NCI-H146 treated with DMSO at 0.1 percent for 48 hours (cell line): ENCODE measurements at regions not wholly inside any gene's neighbourhood (a gene's known extent, or its start where the extent isn't known, plus 50 kb on each side); places are given as distances from the start of the nearest gene placed in this dataset.

Source experiments
- DNase-seq: peaks from one replicate; lab custom pipeline; 2025; ENCODE audit not compliant: unreplicated experiment; lab: John Stamatoyannopoulos, UW

DNA sequence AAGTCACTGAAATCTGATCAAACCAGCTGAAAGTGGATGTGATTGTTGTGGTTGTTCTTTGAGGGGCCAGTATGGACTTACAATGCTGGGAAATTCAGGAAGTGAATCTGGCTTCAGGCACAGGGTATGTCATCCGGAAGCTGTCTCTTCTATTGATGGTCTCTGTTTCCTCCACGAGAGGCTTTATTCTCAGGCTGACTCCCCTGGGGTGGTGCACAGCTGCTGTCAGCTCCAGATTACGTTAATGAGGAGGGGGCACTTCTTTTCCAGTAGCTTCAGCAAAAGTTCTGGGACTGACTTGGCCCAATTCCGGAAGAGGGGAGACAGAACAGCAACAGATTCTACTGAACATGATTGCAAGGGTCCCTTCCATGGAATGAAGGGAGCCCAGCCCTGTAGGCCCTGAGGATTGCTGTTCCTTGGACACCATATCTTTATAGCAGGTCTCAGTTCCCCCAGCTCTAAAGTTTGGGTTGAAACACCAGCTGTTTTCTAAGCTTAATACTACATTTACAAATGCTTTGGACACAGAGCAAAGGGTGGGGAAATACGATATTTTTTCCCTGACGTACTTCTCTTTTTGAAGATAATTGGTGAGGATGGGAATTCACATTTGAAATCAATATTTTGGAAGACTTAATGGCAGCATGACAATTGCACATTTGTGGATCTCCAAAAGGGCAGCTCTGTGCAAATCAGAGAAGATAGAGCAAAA, 400.9 kb downstream of the TSN start:
- DNase-seq = no peak

DNA sequence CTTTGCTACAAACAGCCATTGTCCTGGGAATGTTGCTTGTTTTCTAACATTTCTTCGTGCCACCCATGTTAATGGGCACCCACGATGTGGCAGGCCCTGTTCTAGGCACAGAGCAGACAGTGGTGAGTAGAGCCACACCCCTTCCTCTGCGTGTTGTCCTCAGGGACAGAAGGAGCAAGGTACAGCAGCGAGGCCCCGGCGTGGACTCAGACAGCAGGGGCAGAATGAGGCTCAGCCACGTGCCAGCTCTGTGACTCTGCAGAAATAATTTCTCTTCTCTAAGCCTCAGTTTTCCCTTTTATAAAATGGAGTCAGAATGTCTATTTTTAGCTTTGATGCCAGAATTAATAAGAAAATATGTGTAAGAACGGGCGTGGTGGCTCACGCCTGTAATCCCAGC, 401.7 kb downstream of the TSN start:
- DNase-seq = no peak

DNA sequence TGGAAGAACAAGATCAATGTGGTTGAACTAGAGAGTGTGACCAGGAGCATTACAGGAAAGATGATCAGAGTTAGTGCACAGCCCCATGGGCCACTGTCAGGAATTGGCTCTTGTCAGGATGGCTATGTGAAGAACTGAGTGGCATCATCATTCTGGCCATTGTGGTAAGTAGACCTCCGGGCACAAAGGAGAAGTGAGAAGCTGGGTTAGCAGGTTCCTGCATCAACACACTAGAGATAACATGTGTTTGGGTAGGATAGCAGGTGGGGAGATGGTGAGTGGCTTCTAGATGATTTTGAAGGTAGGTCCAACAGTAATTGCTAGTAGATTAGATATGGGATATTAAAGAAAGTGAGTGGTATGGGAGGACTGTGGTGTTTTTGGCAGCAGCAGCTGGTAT, 408.2 kb downstream of the TSN start:
- no peak for DNase-seq

DNA sequence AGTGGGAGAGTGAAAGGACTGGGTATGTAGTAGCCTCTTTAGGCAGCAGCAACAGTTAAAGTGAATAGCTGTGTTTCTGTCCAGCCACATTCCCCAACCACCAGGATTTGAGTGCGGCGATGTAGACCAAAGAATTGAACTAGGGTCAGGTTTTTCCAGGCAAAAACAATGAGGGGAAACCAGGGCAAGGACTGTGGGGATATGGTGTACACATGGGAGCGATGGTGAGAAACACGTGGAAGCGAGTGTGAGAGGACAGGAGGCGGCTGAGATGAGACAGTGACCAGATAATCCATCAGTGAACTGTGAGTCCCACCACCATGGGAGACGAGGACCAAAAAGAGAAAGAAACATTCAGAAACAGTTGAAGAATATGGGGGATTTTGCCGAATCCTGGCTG, 409.5 kb downstream of the TSN start:
- no peak for DNase-seq

DNA sequence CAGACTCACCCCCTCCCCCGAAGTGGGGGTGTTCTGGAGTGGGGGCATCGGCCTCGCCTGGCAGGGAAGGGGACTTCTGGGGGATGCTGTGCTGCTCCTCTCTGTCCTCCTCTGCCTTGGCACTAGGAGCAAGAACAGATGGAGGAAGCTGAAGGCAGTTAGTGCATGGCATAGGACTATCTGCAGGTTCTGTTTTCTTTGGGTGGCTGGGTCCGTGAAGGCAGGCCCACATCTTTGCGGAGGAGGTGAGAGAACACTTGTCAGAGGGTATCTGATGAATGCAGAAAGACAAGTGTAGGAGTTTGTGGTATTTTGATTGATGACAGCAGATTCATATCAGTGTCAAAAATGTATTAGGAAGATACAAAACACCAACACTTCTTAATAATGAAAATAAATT, 411.4 kb downstream of the TSN start:
- no peak for DNase-seq

DNA sequence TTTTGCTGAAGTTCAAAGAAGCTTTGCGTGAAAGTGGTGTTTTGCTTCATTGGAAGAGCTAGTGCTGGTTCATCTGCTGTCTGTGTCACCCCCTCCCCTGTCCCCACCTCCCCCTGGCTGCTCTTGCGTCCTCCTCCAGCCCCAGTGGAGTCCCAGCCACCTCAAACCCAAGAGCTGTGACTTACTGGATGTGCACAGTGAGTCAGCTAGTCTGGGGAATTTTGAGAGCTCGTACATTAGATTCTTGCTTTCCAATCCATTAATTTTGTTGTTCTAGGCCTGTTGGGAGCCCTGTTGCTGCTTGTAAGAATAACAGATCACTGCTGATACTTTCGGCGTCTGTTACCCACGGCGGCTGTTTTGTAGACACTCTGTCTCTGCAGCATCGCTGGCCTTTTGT, 412.1 kb downstream of the TSN start:
- DNase-seq = no peak

DNA sequence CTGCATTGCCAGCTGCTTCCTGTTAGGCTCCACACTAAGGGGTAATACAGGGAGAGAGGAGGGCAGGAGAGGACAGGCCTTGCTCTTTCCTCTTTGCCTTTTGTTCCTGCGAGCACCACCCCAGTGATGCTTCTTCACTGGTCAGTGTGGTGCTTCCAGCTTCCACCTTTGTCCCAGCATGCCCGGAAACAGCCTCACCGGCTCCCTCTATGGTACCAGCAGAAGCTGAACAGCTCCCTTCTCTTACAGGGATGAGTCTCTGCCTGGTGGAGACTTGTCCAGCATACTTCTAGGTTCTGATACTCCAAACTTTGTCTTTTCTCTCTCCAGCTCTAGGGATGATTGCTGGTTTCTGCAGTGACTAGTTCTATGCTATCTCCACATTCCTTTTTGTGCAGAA, 413.3 kb downstream of the TSN start:
- no peak for DNase-seq

DNA sequence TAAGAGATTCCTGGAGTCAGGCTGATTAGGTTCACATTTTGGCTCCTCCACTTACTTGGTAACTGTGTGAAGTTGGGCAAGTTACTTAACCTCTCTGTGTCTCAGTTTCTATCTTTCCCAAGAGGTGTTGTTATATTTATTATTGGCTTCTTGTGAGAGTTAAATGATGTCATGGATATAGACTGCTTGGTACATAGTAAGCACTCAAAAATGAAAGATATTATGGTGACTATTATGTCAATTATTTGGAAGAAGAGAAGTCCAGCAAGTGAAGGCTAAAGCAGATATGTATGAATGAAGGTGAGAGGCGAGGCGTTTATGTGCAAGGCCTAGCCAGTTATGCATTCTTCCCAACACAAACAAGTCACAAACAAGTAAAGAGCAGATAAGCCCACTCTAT, 417.4 kb downstream of the TSN start:
- no peak for DNase-seq

DNA sequence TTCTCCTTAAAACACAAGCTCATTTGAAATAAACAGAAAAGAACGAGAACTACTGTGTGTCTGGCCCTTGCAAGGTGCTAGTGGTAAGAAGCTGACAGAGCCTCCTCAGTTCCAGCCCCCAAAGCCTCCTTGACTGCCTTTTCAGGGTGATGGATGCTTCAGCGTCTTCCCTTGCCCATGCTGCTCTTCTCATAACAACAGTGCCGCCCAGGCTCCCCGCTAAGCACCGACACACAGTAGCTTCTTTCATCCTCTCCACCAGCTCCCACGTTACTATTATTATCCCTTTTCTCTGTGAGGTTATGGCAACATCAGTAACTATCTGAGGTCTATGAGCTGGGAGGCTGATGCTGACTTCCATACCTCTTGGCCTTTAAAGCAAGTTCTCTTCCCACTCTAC, 418.6 kb downstream of the TSN start:
- peak; percentile 6 for DNase-seq

DNA sequence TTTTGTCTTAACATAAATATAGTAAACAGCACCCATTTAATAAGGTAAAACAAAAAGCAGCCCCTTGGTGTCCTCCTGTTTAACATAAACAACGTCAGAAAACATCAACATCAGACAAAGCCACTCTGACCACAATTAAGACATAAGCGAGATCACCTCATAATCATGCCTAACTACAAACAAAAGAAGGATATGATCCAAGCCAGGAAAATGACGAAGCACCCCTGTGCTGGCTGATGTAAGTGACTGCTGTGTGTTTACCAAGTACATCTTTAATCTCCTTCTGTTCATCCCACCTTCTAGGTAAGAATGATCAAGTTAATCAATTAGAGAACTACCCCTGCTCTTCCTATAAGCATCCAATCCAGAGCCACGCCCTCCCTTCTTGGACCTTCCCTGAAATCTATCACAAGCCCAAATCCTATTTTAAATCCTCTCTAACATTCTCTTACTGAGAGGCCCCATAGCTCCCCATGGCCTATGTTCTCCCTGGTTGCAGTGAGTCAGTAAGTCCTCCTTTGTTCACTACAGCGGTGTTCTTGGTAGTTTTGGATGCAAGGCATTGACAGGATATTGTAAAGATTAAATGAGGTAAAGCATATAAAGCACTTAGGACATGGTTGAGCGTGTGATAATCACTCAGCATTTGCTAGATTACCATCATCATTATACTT, 424.2 kb downstream of the TSN start:
- DNase-seq = no peak

DNA sequence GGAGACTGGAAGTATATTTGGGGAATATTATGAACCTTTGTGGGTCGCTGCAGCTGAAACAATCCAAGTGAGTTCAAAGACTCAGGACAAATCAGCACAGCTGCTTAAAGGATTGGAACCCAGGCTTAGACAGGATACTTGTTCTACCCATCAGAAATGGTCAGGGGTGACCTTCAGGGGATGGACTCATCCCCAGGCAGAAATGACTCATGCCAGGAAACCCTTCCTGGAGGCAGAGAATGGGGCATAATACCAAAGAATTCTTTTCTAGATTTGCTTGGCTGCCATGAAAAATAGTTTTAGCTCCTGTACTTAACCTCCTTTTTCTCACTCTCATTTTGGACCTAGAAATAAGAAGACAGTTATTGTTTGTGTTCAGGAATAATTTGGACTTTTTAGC, 425.5 kb downstream of the TSN start:
- no peak for DNase-seq

DNA sequence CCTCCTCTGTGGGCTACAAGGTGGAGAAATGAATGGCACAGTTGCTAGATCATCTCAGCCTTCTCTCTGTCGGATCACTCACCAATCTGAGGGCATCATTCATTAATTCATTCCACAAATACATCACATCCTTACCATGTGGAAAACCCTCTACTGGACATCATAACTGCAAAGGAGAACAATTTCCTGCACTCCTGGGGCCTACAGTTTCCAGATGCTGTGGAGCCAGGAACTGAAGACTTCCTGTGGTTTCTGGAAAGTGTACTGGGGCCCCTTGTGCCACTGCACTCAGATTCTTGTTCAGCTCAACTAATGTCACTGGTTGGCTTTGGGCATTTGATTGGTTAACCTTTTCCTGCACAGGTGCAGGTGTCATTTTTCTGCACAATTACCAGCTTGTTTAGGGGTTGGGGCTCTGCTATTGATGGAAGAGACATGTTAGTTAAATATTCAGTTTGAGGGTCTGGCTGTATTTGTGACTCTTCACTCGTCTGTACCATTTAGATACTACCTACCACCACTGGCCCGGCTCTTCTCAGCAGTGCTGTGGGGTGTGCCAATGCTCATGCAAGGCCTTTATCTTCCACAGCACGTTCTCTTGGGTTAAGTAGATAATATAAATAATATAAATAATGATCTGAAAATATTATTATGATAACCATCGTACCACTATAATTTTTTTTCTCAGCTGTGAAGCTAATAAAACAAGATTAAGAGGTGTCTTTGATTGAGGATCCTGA, 427.3 kb downstream of the TSN start:
- DNase-seq = no peak

DNA sequence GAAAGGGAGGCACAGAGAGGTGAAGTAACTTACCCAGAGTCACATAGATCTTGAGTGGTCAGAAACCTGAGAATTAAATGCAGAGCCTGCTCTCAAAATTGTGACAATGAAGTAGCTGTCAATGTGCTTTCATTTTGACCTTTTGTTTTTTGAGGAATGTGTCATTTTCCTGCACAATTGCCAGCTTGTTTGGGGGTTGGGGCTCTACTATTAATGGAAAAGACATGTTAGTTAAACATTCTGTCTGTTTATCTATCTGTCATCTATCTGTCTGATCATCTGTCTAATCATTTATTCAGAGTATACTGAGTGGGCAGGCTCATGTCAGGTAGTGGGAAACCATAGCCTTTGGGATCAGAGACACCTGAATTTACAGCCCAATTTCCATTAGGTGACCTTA, 428.4 kb downstream of the TSN start:
- DNase-seq = no peak

DNA sequence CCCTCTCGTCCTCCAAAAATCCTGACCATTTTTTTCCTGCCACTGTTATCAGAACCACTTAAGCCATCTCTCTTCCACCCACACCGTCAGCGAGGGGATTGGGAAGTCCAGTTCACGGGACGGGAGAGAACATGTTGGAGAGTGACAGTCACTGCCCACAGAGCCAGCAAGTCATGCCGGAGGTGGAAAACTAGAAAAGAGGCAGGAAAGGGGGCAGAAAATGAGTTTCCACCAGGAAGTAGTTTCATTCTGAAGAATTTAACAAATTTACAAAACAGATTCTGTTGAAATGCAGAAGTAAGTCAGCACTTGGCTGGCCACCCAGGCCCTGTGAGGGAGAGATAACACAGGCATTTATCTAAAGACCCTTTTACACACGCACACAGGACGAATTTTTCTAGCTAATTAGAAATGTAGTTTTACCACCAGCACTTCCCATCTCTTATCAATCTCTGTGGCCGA, 431.3 kb downstream of the TSN start:
- no peak for DNase-seq

DNA sequence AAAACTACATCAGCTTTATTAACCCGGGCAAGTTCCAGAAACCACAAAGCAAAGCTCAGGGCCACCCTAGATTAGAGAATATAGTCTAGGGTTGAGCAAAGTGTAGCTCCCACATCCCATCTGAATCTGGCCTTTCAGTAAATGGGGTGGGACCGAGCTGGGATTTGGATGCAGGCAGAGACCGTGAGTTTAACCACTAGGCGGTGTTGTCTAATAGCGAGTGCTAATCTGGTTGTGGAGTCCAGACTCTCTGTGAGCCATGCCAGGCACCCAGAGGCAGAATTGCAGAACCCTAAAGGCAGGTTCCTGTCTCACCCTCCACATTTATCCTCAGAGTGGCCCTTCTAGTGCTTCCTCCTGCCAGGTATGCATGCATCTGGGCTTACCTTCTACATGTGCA, 435.9 kb downstream of the TSN start:
- DNase-seq = peak; percentile 37

DNA sequence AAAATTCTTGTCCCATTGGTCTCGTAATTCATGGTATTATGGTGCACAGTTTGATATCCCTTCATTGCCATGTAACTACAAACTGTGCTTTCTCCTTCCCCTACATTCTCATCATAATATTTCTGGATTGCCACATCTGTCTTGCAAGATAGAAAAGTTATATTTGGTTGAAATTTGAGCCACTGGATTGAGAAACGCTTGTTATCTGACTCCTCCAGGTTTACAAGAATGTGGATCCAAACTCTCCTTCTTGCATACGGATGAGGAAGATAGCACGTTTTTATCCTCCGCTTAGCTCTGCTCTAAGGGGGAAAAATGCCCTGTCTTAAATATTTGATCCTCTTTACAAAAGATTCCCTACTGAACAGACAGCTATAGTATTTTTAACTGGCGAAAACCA, 438.2 kb downstream of the TSN start:
- no peak for DNase-seq

DNA sequence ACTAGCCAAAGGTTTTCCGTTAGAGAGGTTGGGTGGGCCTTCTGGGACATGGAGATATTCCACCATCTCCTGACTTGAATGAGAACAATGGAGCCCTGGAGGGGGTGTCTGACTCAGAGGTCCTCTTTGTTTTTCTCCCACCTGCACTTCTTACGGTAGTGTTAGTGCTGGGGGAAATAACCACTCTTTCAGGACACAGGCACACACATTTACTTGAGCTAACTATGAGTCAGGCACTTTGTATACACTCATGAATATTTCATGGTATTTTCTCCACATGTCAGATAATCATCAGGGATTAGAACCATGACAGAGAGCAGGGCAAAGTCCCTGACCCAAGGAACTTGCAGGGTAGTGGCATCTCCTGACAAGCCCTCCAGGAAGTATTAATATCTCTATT, 439.1 kb downstream of the TSN start:
- peak; percentile 74 for DNase-seq

DNA sequence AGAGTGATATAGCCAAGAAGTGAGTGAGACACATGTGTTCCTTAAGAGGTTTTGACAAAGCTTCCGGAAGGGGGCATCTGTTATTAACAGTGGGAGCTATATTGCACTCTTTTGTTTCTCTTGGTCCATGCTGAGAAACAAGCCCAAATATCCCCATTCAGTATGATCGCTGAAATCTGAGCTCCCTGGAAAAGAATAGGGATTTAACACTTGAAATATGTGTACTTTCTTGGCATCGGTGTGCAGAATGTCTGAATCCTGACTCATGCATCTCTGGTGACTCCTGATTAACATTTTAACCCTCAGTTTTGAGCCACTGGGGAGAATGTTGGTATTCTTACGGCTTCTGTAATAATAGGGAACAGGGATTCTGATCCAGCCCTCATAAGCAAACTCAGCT, 448.1 kb downstream of the TSN start:
- DNase-seq = peak; percentile 38

DNA sequence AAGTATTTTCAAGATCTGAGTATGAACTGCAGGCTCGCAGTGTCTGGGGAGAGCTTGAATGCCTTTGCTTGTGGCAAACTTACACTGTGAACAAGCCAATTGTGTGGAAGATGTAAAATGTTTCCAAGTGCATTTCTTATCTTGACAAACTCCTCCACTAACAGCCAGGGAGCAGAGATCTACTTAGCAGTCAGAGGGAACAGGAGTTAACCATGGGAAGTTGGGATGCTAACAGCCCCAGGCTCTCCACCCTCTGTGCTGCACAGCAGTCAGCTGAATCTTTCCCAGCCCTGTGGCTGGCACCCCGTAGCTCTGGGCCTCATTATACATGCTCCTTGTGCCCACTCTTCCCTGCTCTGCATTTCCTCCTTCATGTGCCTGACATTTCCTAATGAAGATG, 450.2 kb downstream of the TSN start:
- DNase-seq = no peak

DNA sequence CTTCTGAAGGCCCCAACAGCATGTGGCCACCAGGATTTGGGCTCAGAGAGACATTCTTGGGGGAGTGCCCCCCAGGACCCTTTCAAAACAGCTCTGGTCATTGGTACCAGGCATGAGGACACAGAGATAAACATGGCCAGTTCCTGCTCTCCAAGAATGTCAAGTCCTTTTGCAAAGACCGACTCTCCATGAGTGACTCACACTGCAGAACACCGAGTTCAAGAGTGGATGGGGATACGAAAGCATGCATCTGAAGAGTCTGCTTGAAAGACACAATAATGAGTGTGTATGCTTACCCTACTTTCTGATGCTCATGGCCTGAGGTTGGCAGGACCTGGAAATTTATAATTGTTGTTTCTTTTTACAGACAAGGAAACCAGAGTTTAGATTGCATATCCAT, 450.6 kb downstream of the TSN start:
- no peak for DNase-seq

DNA sequence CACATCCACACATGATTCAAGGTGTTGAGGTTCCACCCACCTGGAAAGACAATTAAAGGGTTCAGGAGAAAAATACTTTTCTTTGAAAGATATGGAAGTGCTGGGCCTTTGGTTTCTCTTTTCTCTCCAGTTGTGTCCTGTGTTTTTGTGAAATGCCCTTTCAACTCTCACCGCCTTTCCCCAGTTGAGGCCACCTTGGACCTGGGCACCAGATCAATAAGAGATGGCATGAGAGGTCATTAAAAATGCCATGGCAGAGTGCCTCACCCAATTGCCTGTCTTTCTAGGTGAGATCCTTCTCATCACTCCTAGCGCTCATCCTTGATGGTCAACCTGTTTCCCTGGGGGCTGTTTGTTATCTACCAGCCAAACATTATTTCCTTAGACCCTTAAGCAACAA, 453.9 kb downstream of the TSN start:
- no peak for DNase-seq

DNA sequence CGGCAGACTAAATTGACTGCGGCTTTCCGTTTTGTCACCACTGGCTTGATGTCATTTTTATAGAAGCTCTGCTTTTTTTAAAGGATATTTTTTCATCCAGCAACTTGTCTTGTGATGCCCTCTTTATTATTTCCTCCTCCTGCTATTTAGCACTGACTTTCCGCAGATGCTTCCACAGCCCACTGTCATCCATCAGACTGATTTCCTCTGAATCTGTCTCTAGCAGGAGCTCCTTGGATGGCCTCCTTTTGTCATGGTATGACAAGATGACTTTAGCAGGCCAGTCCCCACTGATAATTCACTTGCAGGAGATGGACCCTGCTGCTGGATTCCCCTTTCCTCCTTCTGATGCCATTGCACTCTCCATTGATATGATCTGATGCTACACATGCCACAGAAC, 454.6 kb downstream of the TSN start:
- no peak for DNase-seq
